Lung (tissue), 11 donors: ENCODE measurements at regions not wholly inside any gene's neighbourhood (a gene's known extent, or its start where the extent isn't known, plus 50 kb on each side); places are given as distances from the start of the nearest gene placed in this dataset.

Experiments
- ATAC-seq: fragments of 200-7000 bp; cut with Tn5 transposase; one replicate; pipeline ENCODE4 v1.9.1; 2020; ENCODE audit warnings: moderate number of reproducible peaks; ENCODE audit not compliant: insufficient read depth, low FRiP score
- DNase-seq, 3 donors: peaks; one replicate each; pipeline ENCODE4 v3.0.0-alpha.2; 2013 to 2017
- H3K27ac ChIP-seq, 2 donors: one replicate each; pipeline ENCODE4 v1.5.1; 2013; ENCODE audit warnings: mild to moderate bottlenecking in 2 of 2, moderate library complexity in 2 of 2, control low read depth in 1 of 2, inconsistent platforms in 1 of 2, low read depth in 1 of 2, low read length in 1 of 2
- H3K27me3 ChIP-seq, 3 donors: one replicate each; pipeline ENCODE4 v1.5.1; 2013; ENCODE audit warnings: low read length in 2 of 3; ENCODE audit not compliant: control insufficient read depth in 3 of 3, insufficient read depth in 3 of 3
- H3K36me3 ChIP-seq, 4 donors: one replicate each; pipeline ENCODE4 v1.5.1; 2013; ENCODE audit warnings: low read length in 4 of 4, mild to moderate bottlenecking in 1 of 4, moderate library complexity in 1 of 4; ENCODE audit not compliant: control insufficient read depth in 4 of 4, insufficient read depth in 4 of 4
- H3K4me1 ChIP-seq, 5 donors: one replicate each; pipeline ENCODE4 v1.5.1; 2013; ENCODE audit warnings: low read length in 5 of 5, mild to moderate bottlenecking in 2 of 5, moderate library complexity in 1 of 5; ENCODE audit not compliant: control insufficient read depth in 5 of 5, insufficient read depth in 5 of 5
- H3K4me3 ChIP-seq: one replicate; pipeline ENCODE4 v1.5.1; 2013; ENCODE audit warnings: mild to moderate bottlenecking, control low read depth, moderate library complexity
- H3K9ac ChIP-seq, 2 donors: one replicate each; pipeline ENCODE4 v1.5.1; 2013; ENCODE audit warnings: low read length in 2 of 2, control low read depth in 1 of 2; ENCODE audit not compliant: insufficient read depth in 1 of 2
- H3K9me3 ChIP-seq, 4 donors: one replicate each; pipeline ENCODE4 v1.5.1; 2013; ENCODE audit warnings: low read length in 3 of 4, mild to moderate bottlenecking in 1 of 4, moderate library complexity in 1 of 4; ENCODE audit not compliant: control insufficient read depth in 4 of 4, insufficient read depth in 3 of 4
- CTCF ChIP-seq: IDR thresholded peaks from 2 replicates; pipeline ENCODE4 v1.5.1; 2012; ENCODE audit warnings: mild to moderate bottlenecking; ENCODE audit errors: control extremely low read depth, extremely low read depth
- WGBS, 2 donors: extraction: QIAGEN DNeasy Blood & Tissue Kit; methylation state at CpG; one replicate each; pipeline ENCODE4 v1.1.7; 2013; 5-methylcytosine and 5-hydroxymethylcytosine counted together
- donor health status: control.
- donor health status: control.
- donor health status: Bipolar disorder and iron deficiency.
- donor health status: healthy.
- donor health status: DM: yes; HTN: yes; CAD: no.

DNA sequence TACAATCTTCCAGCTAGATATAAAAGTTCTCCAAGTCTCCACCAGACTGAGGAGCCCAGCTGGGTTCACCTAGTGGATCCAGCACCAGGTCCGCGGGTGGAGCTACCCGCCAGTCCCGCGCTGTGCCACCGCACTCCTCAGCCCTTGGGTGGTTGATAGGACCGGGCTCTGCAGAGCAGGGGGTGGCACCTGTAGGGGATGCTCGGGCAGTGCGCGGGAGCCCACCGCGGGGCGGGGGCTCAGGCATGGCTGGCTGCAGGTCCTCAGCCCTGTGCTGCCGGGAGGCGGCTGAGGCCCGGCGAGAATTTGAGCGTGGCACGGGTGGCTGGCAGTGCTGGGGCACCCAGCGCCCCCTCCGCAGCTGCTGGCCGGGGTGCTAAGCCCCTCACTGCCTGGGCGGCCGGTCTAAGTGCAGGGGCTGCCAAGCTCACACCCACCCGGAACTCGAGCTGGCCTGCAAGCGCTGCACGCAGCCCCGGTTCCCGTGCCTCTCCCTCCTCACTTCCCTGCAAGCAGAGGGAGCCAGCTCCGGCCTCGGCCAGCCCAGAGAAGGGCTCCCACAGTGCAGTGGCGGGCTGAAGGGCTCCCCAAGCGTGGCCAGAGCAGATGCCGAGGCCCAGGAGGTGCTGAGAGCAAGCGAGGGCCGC lies 542.8 kb upstream of the PCDH9 start:
- H3K4me1 ChIP-seq: peaks cover 0 to 4% (median 0%) of the 10 kb centered on the region in 5 donors
- no peaks in the 10 kb centered on the region for H3K27me3 ChIP-seq
- no peaks in the 10 kb centered on the region for H3K36me3 ChIP-seq
- H3K9ac ChIP-seq: no peak overlapping the region
- H3K9me3 ChIP-seq: peaks cover 0 to 2% (median 0%) of the 10 kb centered on the region in 4 donors
- no peak overlapping the region for H3K27ac ChIP-seq
- 93 to 97% methylated on average over 29 to 37 of the region's 37 CpGs for WGBS, 2 donors
- DNase-seq (no peak), ATAC-seq (no peak)
- no peak for TF ChIP-seq CTCF
- no peak overlapping the region for H3K4me3 ChIP-seq

DNA sequence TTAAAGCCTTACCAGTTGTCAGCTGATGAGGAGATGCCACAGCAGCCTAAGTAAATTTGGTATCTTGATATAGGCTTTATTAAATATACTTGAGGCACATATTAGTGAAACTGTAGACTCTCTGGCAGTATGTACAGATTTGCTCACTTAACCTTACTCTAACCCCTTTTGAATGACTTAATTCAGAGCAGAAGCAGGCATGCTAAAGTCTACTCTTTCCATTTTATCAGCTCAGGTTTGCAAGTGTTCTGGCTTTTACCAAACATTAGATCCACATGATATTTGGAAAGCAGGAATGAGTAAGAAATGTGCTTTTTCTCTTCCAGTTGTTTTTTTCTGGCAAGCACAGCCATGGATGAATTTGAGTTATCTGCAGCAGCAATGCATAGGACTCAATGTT lies 541.0 kb upstream of the PCDH9 start:
- ATAC-seq: no peak
- no peak for TF ChIP-seq CTCF

DNA sequence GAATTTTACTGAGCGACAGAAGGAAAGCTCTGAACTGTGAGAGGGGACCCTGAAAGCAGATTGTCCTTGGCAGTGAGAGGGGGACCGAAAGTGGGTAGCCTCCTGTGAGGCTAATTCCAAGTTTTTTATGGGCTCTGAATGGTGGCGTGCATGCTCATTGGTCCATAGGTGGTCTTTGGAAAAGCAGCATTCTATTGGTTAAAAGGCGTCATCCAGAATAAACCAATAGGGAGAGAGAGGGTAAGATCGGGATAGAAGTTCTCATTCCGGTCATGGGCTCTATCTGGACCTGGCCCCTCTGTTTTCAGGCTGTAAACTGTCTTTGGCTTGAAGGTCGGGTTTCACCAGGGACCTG lies 539.8 kb upstream of the PCDH9 start:
- H3K27me3 ChIP-seq: no peaks in the 10 kb centered on the region
- WGBS, 2 donors: 90 to 92% methylated on average over 7 of the region's 7 CpGs
- no peak overlapping the region for H3K27ac ChIP-seq
- no peaks in the 10 kb centered on the region for H3K36me3 ChIP-seq
- TF ChIP-seq CTCF: no peak
- no peak overlapping the region for H3K4me3 ChIP-seq
- DNase-seq (no peak), ATAC-seq (no peak)
- H3K9me3 ChIP-seq: peaks cover 0 to 2% (median 0%) of the 10 kb centered on the region in 4 donors
- H3K4me1 ChIP-seq: peaks cover 0 to 4% (median 0%) of the 10 kb centered on the region in 5 donors
- H3K9ac ChIP-seq: no peak overlapping the region

More for the DNA sequence above, 541.0 kb upstream of the PCDH9 start:
- Histone ChIP-seq H3K4me3 (no peak overlapping the region), H3K36me3 (no peaks in the 10 kb centered on the region), H3K9ac (no peak overlapping the region), H3K27ac (no peak overlapping the region), H3K9me3 (peaks cover 0 to 2% (median 0%) of the 10 kb centered on the region in 4 donors), H3K4me1 (peaks cover 0 to 4% (median 0%) of the 10 kb centered on the region in 5 donors), H3K27me3 (no peaks in the 10 kb centered on the region)
- no peak for DNase-seq
